Stomach (tissue), 4 donors: ENCODE measurements at regions not wholly inside any gene's neighbourhood (a gene's known extent, or its start where the extent isn't known, plus 50 kb on each side); places are given as distances from the start of the nearest gene placed in this dataset.

Experiments used
- POLR2A ChIP-seq, 4 donors: fragments of 450-650 bp; IDR thresholded peaks; one replicate each; pipeline ENCODE4 v1.6.1; 2016; ENCODE audit warnings: antibody characterized with exemption in 4 of 4, control low read depth in 2 of 4, mild to moderate bottlenecking in 1 of 4, moderate library complexity in 1 of 4
- POLR2AphosphoS5 ChIP-seq, 3 donors: sonication (generic); formaldehyde crosslinking; IDR thresholded peaks; one replicate each; pipeline ENCODE4 v1.6.1; 2016; ENCODE audit warnings: antibody characterized with exemption in 3 of 3
- TF ChIP-seq, protein P1 (sequence below), 7 experiments: fragments of 450-650 bp in 4 of 7; fragments of 200-600 bp in 3 of 7; sonication (generic) in 3 of 7; IDR thresholded peaks; one replicate each; pipeline ENCODE4 v1.5.1; 2016 to 2019; ENCODE audit warnings: antibody characterized with exemption in 7 of 7, control low read depth in 2 of 7, mild to moderate bottlenecking in 1 of 7

DNA sequence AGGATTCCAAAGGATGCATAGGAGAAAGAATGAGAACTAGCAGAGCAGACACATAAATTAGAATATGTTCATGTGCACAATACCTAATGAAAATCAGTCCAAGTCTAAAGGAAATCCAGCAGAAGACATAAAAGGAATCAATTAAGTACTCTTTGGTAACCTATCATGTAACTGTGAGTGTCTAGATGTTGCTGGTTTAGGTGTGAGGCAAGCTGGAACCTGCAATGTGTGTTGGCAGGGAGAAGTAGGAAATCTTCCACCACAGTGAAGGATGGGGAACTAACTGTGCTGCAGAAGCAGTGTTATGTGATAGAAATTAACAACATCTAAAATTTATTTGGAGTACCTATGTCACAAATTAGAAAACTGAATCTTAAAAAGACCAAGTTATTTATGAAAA is 330.8 kb upstream of the DKK2 start:
- TF ChIP-seq, protein P1, sequence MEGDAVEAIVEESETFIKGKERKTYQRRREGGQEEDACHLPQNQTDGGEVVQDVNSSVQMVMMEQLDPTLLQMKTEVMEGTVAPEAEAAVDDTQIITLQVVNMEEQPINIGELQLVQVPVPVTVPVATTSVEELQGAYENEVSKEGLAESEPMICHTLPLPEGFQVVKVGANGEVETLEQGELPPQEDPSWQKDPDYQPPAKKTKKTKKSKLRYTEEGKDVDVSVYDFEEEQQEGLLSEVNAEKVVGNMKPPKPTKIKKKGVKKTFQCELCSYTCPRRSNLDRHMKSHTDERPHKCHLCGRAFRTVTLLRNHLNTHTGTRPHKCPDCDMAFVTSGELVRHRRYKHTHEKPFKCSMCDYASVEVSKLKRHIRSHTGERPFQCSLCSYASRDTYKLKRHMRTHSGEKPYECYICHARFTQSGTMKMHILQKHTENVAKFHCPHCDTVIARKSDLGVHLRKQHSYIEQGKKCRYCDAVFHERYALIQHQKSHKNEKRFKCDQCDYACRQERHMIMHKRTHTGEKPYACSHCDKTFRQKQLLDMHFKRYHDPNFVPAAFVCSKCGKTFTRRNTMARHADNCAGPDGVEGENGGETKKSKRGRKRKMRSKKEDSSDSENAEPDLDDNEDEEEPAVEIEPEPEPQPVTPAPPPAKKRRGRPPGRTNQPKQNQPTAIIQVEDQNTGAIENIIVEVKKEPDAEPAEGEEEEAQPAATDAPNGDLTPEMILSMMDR (IDR thresholded peaks at IDR 0.05): no peak
- no peak for TF ChIP-seq POLR2A (IDR thresholded peaks at IDR 0.05)
- no peak for TF ChIP-seq POLR2AphosphoS5 (IDR thresholded peaks at IDR 0.05)
